Karpas-422 (cell line): ENCODE measurements at regions not wholly inside any gene's neighbourhood (a gene's known extent, or its start where the extent isn't known, plus 50 kb on each side); places are given as distances from the start of the nearest gene placed in this dataset.

ENCODE experiments used
- DNase-seq: peaks from one replicate; pipeline ENCODE4 v3.0.0-alpha.2; 2015
- H2AFZ ChIP-seq: fragments of 200-600 bp; sonication (generic); 2 replicates; pipeline ENCODE4 v1.6.1; 2014; ENCODE audit warnings: antibody characterized with exemption, low read length, mixed read lengths
- H3K27ac ChIP-seq: fragments of 200-600 bp; sonication (generic); 2 replicates; pipeline ENCODE4 v1.5.1; 2014; ENCODE audit warnings: mild to moderate bottlenecking, low read length, moderate library complexity
- H3K27me3 ChIP-seq: fragments of 200-600 bp; sonication (generic); 2 replicates; pipeline ENCODE4 v1.6.1; 2014; ENCODE audit warnings: low read length, mixed read lengths
- H3K36me3 ChIP-seq: fragments of 200-600 bp; sonication (generic); 2 replicates; pipeline ENCODE4 v1.6.1; 2014; ENCODE audit warnings: low read length, mixed read lengths; ENCODE audit not compliant: insufficient read depth
- H3K4me1 ChIP-seq: fragments of 200-600 bp; sonication (generic); 2 replicates; pipeline ENCODE4 v1.6.1; 2014; ENCODE audit warnings: mild to moderate bottlenecking, low read length, mixed read lengths
- H3K4me2 ChIP-seq: fragments of 200-600 bp; sonication (generic); 2 replicates; pipeline ENCODE4 v1.6.1; 2014; ENCODE audit warnings: low read length, low read depth, mild to moderate bottlenecking; ENCODE audit not compliant: poor library complexity, severe bottlenecking
- H3K4me3 ChIP-seq: fragments of 200-600 bp; sonication (generic); 2 replicates; pipeline ENCODE4 v1.5.1; 2014; ENCODE audit warnings: mild to moderate bottlenecking, antibody characterized with exemption, low read length, mixed read lengths
- H3K79me2 ChIP-seq: fragments of 200-600 bp; sonication (generic); 2 replicates; pipeline ENCODE4 v1.6.1; 2014; ENCODE audit warnings: mild to moderate bottlenecking, low read length, mixed read lengths
- H3K9ac ChIP-seq: fragments of 200-600 bp; sonication (generic); 2 replicates; pipeline ENCODE4 v1.6.0; 2014; ENCODE audit warnings: low read length
- H3K9me2 ChIP-seq: fragments of 200-600 bp; sonication (generic), shearing (Covaris generic); replicated peaks from 2 replicates; pipeline ENCODE4 v1.6.0; 2014; ENCODE audit warnings: mild to moderate bottlenecking, low read length, moderate library complexity; ENCODE audit not compliant: insufficient read depth
- H3K9me3 ChIP-seq: fragments of 300-700, 200-600 bp; sonication (generic); 2 replicates; pipeline ENCODE4 v1.6.1; 2014; ENCODE audit warnings: low read length, mixed read lengths
- H4K20me1 ChIP-seq: fragments of 200-600 bp; sonication (generic); 2 replicates; pipeline ENCODE4 v1.6.1; 2014; ENCODE audit warnings: mild to moderate bottlenecking, antibody characterized with exemption, low read length, low read depth; ENCODE audit not compliant: insufficient read depth

- Histone ChIP-seq H3K27ac (no peak overlapping the region), H3K27me3 (no peaks in the 10 kb centered on the region), H3K9ac (no peak overlapping the region), H3K4me3 (no peak overlapping the region), H3K9me3 (no peaks in the 10 kb centered on the region), H4K20me1 (0 out of 2 replicates have a peak, but pooled peaks cover 4% of the 10 kb centered on the region), H3K36me3 (no peaks in the 10 kb centered on the region), H3K4me1 (no peaks in the 10 kb centered on the region), H3K4me2 (no peak overlapping the region), H3K79me2 (no peaks in the 10 kb centered on the region), H3K9me2 (no peaks in the 10 kb centered on the region), H2AFZ (no peak overlapping the region)
- DNase-seq: no peak
These were observed 68.0 kb downstream of the ZNF608 start for GRCh38 chr5:124678468-124678867.

- Histone ChIP-seq H3K79me2 (no peaks in the 10 kb centered on the region), H3K4me3 (no peak overlapping the region), H3K9me2 (no peaks in the 10 kb centered on the region), H3K9ac (no peak overlapping the region), H4K20me1 (0 out of 2 replicates have a peak, but pooled peaks cover 4% of the 10 kb centered on the region), H3K9me3 (no peaks in the 10 kb centered on the region), H3K27me3 (no peaks in the 10 kb centered on the region), H3K4me2 (no peak overlapping the region), H3K36me3 (no peaks in the 10 kb centered on the region), H2AFZ (no peak overlapping the region), H3K4me1 (no peaks in the 10 kb centered on the region), H3K27ac (no peak overlapping the region)
- DNase-seq: no peak
These were observed 68.8 kb downstream of the ZNF608 start for GRCh38 chr5:124677374-124678351.

GRCh38 chr5:124675931-124676846 lies 70.2 kb downstream of the ZNF608 start:
- no peaks in the 10 kb centered on the region for H3K79me2 ChIP-seq
- no peak overlapping the region for H3K4me2 ChIP-seq
- H3K36me3 ChIP-seq: no peaks in the 10 kb centered on the region
- no peaks in the 10 kb centered on the region for H3K27me3 ChIP-seq
- H3K4me3 ChIP-seq: no peak overlapping the region
- DNase-seq: no peak
- H3K9me3 ChIP-seq: no peaks in the 10 kb centered on the region
- no peak overlapping the region for H2AFZ ChIP-seq
- H3K9me2 ChIP-seq: no peaks in the 10 kb centered on the region
- no peak overlapping the region for H3K9ac ChIP-seq
- H3K27ac ChIP-seq: no peak overlapping the region
- no peaks in the 10 kb centered on the region for H3K4me1 ChIP-seq
- H4K20me1 ChIP-seq: 0 out of 2 replicates have a peak, but pooled peaks cover 4% of the 10 kb centered on the region

- Histone ChIP-seq H2AFZ (no peak overlapping the region), H3K27me3 (no peaks in the 10 kb centered on the region), H3K79me2 (no peaks in the 10 kb centered on the region), H3K9ac (no peak overlapping the region), H3K9me3 (no peaks in the 10 kb centered on the region), H3K9me2 (no peaks in the 10 kb centered on the region), H3K4me1 (peaks cover 7% of the 10 kb centered on the region), H3K27ac (no peak overlapping the region), H3K4me2 (no peak overlapping the region), H3K4me3 (no peak overlapping the region), H3K36me3 (no peaks in the 10 kb centered on the region), H4K20me1 (0 out of 2 replicates have a peak, but pooled peaks cover 5% of the 10 kb centered on the region)
- no peak for DNase-seq
These were observed 75.2 kb downstream of the ZNF608 start for GRCh38 chr5:124671193-124671592.

GRCh38 chr5:124670722-124671184 lies 75.7 kb downstream of the ZNF608 start:
- no peak overlapping the region for H3K4me3 ChIP-seq
- no peaks in the 10 kb centered on the region for H3K27me3 ChIP-seq
- H3K4me1 ChIP-seq: peaks cover 7% of the 10 kb centered on the region
- H2AFZ ChIP-seq: no peak overlapping the region
- no peak overlapping the region for H3K4me2 ChIP-seq
- no peaks in the 10 kb centered on the region for H3K9me2 ChIP-seq
- no peak for DNase-seq
- no peak overlapping the region for H3K9ac ChIP-seq
- H3K79me2 ChIP-seq: no peaks in the 10 kb centered on the region
- H4K20me1 ChIP-seq: 0 out of 2 replicates have a peak, but pooled peaks cover 5% of the 10 kb centered on the region
- H3K36me3 ChIP-seq: no peaks in the 10 kb centered on the region
- no peaks in the 10 kb centered on the region for H3K9me3 ChIP-seq
- H3K27ac ChIP-seq: no peak overlapping the region

GRCh38 chr5:124669956-124670721 lies 76.3 kb downstream of the ZNF608 start:
- DNase-seq: no peak
- H4K20me1 ChIP-seq: 0 out of 2 replicates have a peak, but pooled peaks cover 5% of the 10 kb centered on the region
- H3K9me2 ChIP-seq: no peaks in the 10 kb centered on the region
- no peak overlapping the region for H3K9ac ChIP-seq
- H3K4me3 ChIP-seq: no peak overlapping the region
- H2AFZ ChIP-seq: no peak overlapping the region
- H3K27ac ChIP-seq: no peak overlapping the region
- no peaks in the 10 kb centered on the region for H3K36me3 ChIP-seq
- no peaks in the 10 kb centered on the region for H3K9me3 ChIP-seq
- no peak overlapping the region for H3K4me2 ChIP-seq
- no peaks in the 10 kb centered on the region for H3K79me2 ChIP-seq
- peaks cover 9% of the 10 kb centered on the region for H3K4me1 ChIP-seq
- H3K27me3 ChIP-seq: no peaks in the 10 kb centered on the region

GRCh38 chr5:124669300-124669648 lies 77.2 kb downstream of the ZNF608 start:
- Histone ChIP-seq H3K9me3 (no peaks in the 10 kb centered on the region), H3K79me2 (no peaks in the 10 kb centered on the region)

More at GRCh38 chr5:124669300-124669648, 77.2 kb downstream of the ZNF608 start:
- H3K9ac ChIP-seq: no peak overlapping the region
- no peaks in the 10 kb centered on the region for H3K36me3 ChIP-seq
- H3K9me2 ChIP-seq: no peaks in the 10 kb centered on the region
- no peak overlapping the region for H2AFZ ChIP-seq
- no peak for DNase-seq
- no peak overlapping the region for H3K27ac ChIP-seq
- H3K4me3 ChIP-seq: no peak overlapping the region
- H3K4me2 ChIP-seq: no peak overlapping the region
- H4K20me1 ChIP-seq: 0 out of 2 replicates have a peak, but pooled peaks cover 5% of the 10 kb centered on the region
- peaks cover 9% of the 10 kb centered on the region for H3K4me1 ChIP-seq
- no peaks in the 10 kb centered on the region for H3K27me3 ChIP-seq
